Type B pancreatic cell (in vitro differentiated cells): ENCODE measurements at regions not wholly inside any gene's neighbourhood (a gene's known extent, or its start where the extent isn't known, plus 50 kb on each side); places are given as distances from the start of the nearest gene placed in this dataset.

Source experiments
- DNase-seq: peaks from one replicate; pipeline ENCODE4 v3.0.0; 2021; ENCODE audit warnings: mixed read lengths; ENCODE audit not compliant: unreplicated experiment; ENCODE audit errors: extremely low spot score
- H3K27ac Mint-ChIP-seq: 2 replicates; pipeline ENCODE4 v1.8.0; 2021; ENCODE audit warnings: mild to moderate bottlenecking, mixed read lengths
- H3K27me3 Mint-ChIP-seq: 2 replicates; pipeline ENCODE4 v1.8.0; 2021; ENCODE audit warnings: mixed read lengths
- H3K36me3 Mint-ChIP-seq: 2 replicates; pipeline ENCODE4 v1.8.0; 2021; ENCODE audit warnings: mixed read lengths
- H3K4me1 Mint-ChIP-seq: one replicate; pipeline ENCODE4 v1.8.0; 2021; ENCODE audit warnings: mixed read lengths; ENCODE audit not compliant: unreplicated experiment
- H3K4me3 Mint-ChIP-seq: 2 replicates; pipeline ENCODE4 v1.8.0; 2021; ENCODE audit warnings: mild to moderate bottlenecking, mixed read lengths
- H3K9me3 Mint-ChIP-seq: 2 replicates; pipeline ENCODE4 v1.8.0; 2021; ENCODE audit warnings: mixed read lengths
- TF ChIP-seq, protein P1 (sequence below): fragments of 200-600 bp; sonication (generic); conservative IDR thresholded peaks from 2 replicates; pipeline ENCODE4 v1.5.0; 2021; ENCODE audit warnings: antibody characterized with exemption, mild to moderate bottlenecking

DNA sequence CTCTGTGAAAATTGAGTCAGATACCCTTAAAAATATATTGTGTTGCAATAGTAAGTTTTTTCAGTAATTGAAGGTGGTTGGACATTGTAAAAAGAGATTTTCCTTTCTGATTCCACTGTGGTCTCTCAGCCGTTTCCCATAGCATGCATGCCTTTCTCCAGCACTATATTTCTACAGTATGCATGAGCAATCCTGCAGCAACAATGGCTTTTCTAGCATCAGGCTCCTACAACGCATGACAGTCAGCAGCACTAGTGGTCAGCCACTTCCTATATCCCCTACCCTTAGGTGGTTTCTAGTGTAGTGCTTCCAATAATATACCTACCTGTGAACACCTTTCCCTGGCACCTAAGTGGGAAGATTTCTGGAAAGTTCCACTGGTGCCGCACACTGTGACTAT lies 55.4 kb upstream of the SNRPN start:
- H3K27me3 Mint-ChIP-seq: no peaks in the 10 kb centered on the region
- no peaks in the 10 kb centered on the region for H3K9me3 Mint-ChIP-seq
- TF ChIP-seq, protein P1, sequence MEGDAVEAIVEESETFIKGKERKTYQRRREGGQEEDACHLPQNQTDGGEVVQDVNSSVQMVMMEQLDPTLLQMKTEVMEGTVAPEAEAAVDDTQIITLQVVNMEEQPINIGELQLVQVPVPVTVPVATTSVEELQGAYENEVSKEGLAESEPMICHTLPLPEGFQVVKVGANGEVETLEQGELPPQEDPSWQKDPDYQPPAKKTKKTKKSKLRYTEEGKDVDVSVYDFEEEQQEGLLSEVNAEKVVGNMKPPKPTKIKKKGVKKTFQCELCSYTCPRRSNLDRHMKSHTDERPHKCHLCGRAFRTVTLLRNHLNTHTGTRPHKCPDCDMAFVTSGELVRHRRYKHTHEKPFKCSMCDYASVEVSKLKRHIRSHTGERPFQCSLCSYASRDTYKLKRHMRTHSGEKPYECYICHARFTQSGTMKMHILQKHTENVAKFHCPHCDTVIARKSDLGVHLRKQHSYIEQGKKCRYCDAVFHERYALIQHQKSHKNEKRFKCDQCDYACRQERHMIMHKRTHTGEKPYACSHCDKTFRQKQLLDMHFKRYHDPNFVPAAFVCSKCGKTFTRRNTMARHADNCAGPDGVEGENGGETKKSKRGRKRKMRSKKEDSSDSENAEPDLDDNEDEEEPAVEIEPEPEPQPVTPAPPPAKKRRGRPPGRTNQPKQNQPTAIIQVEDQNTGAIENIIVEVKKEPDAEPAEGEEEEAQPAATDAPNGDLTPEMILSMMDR: no peak
- no peaks in the 10 kb centered on the region for H3K4me1 Mint-ChIP-seq
- H3K4me3 Mint-ChIP-seq: no peak overlapping the region
- no peak overlapping the region for H3K27ac Mint-ChIP-seq
- H3K36me3 Mint-ChIP-seq: no peaks in the 10 kb centered on the region
- DNase-seq: no peak

DNA sequence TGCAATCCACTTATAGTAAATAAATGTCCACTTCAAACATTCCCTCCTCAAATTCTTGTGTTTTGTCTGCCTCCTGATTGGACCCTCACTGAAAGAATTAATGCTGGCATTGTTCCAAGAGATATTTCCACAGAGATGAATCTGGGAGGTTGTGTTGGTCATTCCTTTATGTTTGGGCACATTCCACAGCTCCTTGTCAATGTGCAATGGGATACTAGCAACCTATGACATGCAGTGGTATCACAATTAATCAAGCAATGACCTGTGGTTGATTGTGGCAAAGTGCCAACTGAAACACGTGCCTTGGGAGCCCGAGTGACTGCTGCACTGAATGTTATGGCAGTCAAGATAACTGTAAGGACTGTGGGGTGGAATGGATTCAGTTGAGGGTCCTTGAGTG lies 55.0 kb upstream of the SNRPN start:
- DNase-seq: no peak
- no peaks in the 10 kb centered on the region for H3K4me1 Mint-ChIP-seq
- no peaks in the 10 kb centered on the region for H3K27me3 Mint-ChIP-seq
- no peaks in the 10 kb centered on the region for H3K36me3 Mint-ChIP-seq
- no peak overlapping the region for H3K27ac Mint-ChIP-seq
- H3K4me3 Mint-ChIP-seq: no peak overlapping the region
- TF ChIP-seq, protein P1: no peak
- H3K9me3 Mint-ChIP-seq: no peaks in the 10 kb centered on the region

DNA sequence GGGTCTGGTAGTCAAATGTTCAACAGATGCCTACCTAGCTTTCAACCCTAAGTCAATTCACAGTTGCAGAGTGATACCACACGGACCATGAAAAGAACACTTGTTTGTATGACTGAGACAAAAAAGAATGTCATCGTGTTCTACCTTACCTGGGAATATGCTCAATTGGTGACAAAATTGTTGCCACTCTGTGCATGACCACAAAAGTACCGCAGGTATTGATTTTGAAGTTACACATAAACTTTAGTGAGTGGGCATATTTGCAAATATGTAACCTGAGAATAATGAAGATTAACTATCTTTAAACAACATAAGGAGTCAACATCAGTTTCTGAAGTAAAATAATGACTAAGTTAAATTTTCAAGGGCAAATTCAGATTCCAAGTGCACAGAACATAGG lies 53.4 kb upstream of the SNRPN start:
- H3K4me1 Mint-ChIP-seq: no peaks in the 10 kb centered on the region
- no peak overlapping the region for H3K27ac Mint-ChIP-seq
- no peaks in the 10 kb centered on the region for H3K9me3 Mint-ChIP-seq
- TF ChIP-seq, protein P1: no peak
- no peak overlapping the region for H3K4me3 Mint-ChIP-seq
- DNase-seq: no peak
- no peaks in the 10 kb centered on the region for H3K36me3 Mint-ChIP-seq
- no peaks in the 10 kb centered on the region for H3K27me3 Mint-ChIP-seq
